HepG2 (cell line): ENCODE measurements at regions not wholly inside any gene's neighbourhood (a gene's known extent, or its start where the extent isn't known, plus 50 kb on each side); places are given as distances from the start of the nearest gene placed in this dataset.

Experiments
- AGO2 ChIP-seq: fragments of 200-400 bp; formaldehyde crosslinking; optimal IDR thresholded peaks from 2 replicates; pipeline ENCODE3; 2017; ENCODE audit warnings: mild to moderate bottlenecking, low read depth, low read length, moderate library complexity
- BCL3 ChIP-seq: sonication (generic); formaldehyde crosslinking; IDR thresholded peaks from 2 replicates; pipeline ENCODE4 v1.5.1; 2020; ENCODE audit warnings: mild to moderate bottlenecking, missing genetic modification reagents, moderate library complexity
- CEBPG ChIP-seq: IDR thresholded peaks from 2 replicates; pipeline ENCODE4 v1.6.1; 2016
- CENPT ChIP-seq: sonication (generic); formaldehyde crosslinking; IDR thresholded peaks from 2 replicates; pipeline ENCODE4 v1.8.0; 2022; ENCODE audit warnings: low read depth, mild to moderate bottlenecking, moderate library complexity, missing genetic modification reagents
- ELF1 ChIP-seq: sonication (generic); formaldehyde crosslinking; IDR thresholded peaks from 2 replicates; pipeline ENCODE4 v1.4.0; 2020; ENCODE audit warnings: missing genetic modification reagents
- ERF ChIP-seq: IDR thresholded peaks from 2 replicates; pipeline ENCODE4 v1.6.1; 2018; ENCODE audit warnings: missing biosample characterization, missing genetic modification reagents
- ETV5 ChIP-seq: IDR thresholded peaks from 2 replicates; pipeline ENCODE4 v1.6.1; 2018; ENCODE audit warnings: missing biosample characterization, missing genetic modification reagents, inconsistent platforms, borderline replicate concordance
- HNRNPK ChIP-seq: fragments of 200-400 bp; formaldehyde crosslinking; IDR thresholded peaks from 2 replicates; pipeline ENCODE4 v1.6.1; 2018; ENCODE audit warnings: low read length, low read depth, moderate library complexity, mild to moderate bottlenecking; ENCODE audit not compliant: poor library complexity, severe bottlenecking
- MAZ ChIP-seq, 2 experiments: sonication (generic) in 1 of 2; formaldehyde crosslinking in 1 of 2; IDR thresholded peaks; 2 replicates each; pipeline versions ENCODE4 v1.5.0 to v1.6.1; 2012 to 2020; ENCODE audit warnings: low read depth in 2 of 2, mild to moderate bottlenecking in 2 of 2, borderline replicate concordance in 1 of 2, improper control_type of control experiment in 1 of 2, low read length in 1 of 2, missing genetic modification reagents in 1 of 2, moderate library complexity in 1 of 2
- NCOA5 ChIP-seq: sonication (generic); formaldehyde crosslinking; IDR thresholded peaks from 2 replicates; pipeline ENCODE4 v1.4.0; 2020; ENCODE audit warnings: missing genetic modification reagents
- RARA ChIP-seq: IDR thresholded peaks from 2 replicates; pipeline ENCODE4 v1.6.1; 2016; ENCODE audit warnings: missing genetic modification reagents, missing compliant biosample characterization
- RXRB ChIP-seq: IDR thresholded peaks from 2 replicates; pipeline ENCODE4 v1.6.1; 2016; ENCODE audit warnings: borderline replicate concordance, missing genetic modification reagents, missing compliant biosample characterization
- SIX1 ChIP-seq: sonication (generic); formaldehyde crosslinking; IDR thresholded peaks from 2 replicates; pipeline ENCODE4 v1.4.0; 2020; ENCODE audit warnings: missing genetic modification reagents, borderline replicate concordance
- SRY ChIP-seq: sonication (generic); formaldehyde crosslinking; IDR thresholded peaks from 2 replicates; pipeline ENCODE4 v1.8.0; 2022; ENCODE audit warnings: mild to moderate bottlenecking, missing genetic modification reagents
- ZNF136 ChIP-seq: sonication (generic); formaldehyde crosslinking; IDR thresholded peaks from 2 replicates; pipeline ENCODE4 v1.8.1; 2022; ENCODE audit warnings: low read depth, mild to moderate bottlenecking, moderate library complexity, missing genetic modification reagents
- ZNF205 ChIP-seq: IDR thresholded peaks from 2 replicates; pipeline ENCODE4 v1.6.1; 2018; ENCODE audit warnings: missing biosample characterization, missing genetic modification reagents
- ZNF589 ChIP-seq: sonication (generic); formaldehyde crosslinking; conservative IDR thresholded peaks from 2 replicates; pipeline ENCODE4 v1.8.0; 2022; ENCODE audit warnings: mild to moderate bottlenecking, moderate library complexity, missing genetic modification reagents
- ZNF776 ChIP-seq: sonication (generic); formaldehyde crosslinking; IDR thresholded peaks from 2 replicates; pipeline ENCODE4 v1.4.0; 2020; ENCODE audit warnings: mild to moderate bottlenecking, missing genetic modification reagents
- TF ChIP-seq, protein P1 (sequence below): sonication (generic); formaldehyde crosslinking; IDR thresholded peaks from 2 replicates; pipeline ENCODE4 v1.4.0; 2020; ENCODE audit warnings: missing genetic modification reagents
- TF ChIP-seq, protein P2 (sequence below): sonication (generic); formaldehyde crosslinking; IDR thresholded peaks from 2 replicates; pipeline ENCODE4 v1.5.0; 2020; ENCODE audit warnings: mild to moderate bottlenecking, missing genetic modification reagents, borderline replicate concordance

DNA sequence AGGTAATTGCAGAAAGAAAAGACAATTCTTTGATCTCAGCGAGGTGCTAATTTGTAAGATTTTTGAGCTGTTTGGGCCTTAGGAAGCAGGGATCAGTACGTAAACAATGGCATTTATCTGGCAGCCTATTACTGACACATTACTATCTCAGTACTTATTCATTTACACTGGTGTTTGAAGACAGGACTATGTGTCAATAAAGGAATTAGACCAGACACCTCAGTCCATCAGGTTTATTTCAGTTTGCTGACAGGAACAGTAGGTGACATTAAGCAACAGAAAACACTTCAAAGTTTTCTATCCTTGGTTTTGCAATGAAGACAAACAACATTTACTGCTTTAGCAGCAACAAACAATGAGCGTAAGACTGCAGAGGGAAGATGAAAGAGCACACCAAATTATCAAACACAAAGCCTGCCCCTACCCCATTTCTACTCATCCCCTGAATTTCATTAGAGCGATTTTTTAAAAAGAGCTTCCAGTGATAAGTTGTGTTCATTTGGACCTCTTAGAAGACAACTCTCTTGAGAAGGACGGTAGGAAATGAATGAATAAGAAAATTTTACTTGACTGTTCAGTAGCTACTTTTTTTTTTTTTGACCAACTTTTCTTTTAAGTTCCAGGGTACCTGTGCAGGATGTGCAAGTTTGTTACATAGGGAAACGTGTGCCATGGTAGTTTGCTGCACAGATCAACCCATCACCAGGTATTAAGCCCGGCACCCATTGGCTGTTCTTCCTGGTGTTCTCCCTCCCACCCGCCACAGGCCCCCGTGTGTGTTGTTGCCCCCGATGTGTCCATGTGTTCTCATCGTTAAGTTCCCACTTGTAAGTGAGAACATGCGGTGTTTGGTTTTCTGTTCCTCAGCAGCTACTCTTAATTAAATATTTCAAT is 138.8 kb downstream of the DKK1 start (continued):
- TF ChIP-seq AGO2 (no peak), HNRNPK (no peak), CENPT (no peak), CEBPG (CRISPR knock-in tag) (peak; percentile 87), RXRB (CRISPR knock-in tag) (peak; percentile 35; the same call in 1 of the 2 replicates), BCL3 (CRISPR knock-in tag) (no peak), NCOA5 (CRISPR knock-in tag) (no peak), SIX1 (CRISPR knock-in tag) (peak; percentile 79), ERF (CRISPR knock-in tag) (no peak), RARA (peak; percentile 63; the same call in 1 of the 2 replicates), ZNF589 (CRISPR knock-in tag) (no peak; the same call in 1 of the 2 replicates), SRY (CRISPR knock-in tag) (no peak), ELF1 (CRISPR knock-in tag) (no peak), ZNF205 (CRISPR knock-in tag) (0 out of 2 replicates have a peak, but pooled peaks have one; percentile 17), ZNF776 (no peak), MAZ (IDR thresholded peaks at IDR 0.05; ENCODE audit: borderline replicate concordance, low read depth, low read length) (no peak), MAZ (CRISPR knock-in tag; IDR thresholded peaks at IDR 0.05; ENCODE audit: low read depth) (no peak), ZNF136 (CRISPR knock-in tag) (no peak), ETV5 (CRISPR knock-in tag) (peak; percentile 64; the same call in 1 of the 2 replicates)
- TF ChIP-seq, protein P1, sequence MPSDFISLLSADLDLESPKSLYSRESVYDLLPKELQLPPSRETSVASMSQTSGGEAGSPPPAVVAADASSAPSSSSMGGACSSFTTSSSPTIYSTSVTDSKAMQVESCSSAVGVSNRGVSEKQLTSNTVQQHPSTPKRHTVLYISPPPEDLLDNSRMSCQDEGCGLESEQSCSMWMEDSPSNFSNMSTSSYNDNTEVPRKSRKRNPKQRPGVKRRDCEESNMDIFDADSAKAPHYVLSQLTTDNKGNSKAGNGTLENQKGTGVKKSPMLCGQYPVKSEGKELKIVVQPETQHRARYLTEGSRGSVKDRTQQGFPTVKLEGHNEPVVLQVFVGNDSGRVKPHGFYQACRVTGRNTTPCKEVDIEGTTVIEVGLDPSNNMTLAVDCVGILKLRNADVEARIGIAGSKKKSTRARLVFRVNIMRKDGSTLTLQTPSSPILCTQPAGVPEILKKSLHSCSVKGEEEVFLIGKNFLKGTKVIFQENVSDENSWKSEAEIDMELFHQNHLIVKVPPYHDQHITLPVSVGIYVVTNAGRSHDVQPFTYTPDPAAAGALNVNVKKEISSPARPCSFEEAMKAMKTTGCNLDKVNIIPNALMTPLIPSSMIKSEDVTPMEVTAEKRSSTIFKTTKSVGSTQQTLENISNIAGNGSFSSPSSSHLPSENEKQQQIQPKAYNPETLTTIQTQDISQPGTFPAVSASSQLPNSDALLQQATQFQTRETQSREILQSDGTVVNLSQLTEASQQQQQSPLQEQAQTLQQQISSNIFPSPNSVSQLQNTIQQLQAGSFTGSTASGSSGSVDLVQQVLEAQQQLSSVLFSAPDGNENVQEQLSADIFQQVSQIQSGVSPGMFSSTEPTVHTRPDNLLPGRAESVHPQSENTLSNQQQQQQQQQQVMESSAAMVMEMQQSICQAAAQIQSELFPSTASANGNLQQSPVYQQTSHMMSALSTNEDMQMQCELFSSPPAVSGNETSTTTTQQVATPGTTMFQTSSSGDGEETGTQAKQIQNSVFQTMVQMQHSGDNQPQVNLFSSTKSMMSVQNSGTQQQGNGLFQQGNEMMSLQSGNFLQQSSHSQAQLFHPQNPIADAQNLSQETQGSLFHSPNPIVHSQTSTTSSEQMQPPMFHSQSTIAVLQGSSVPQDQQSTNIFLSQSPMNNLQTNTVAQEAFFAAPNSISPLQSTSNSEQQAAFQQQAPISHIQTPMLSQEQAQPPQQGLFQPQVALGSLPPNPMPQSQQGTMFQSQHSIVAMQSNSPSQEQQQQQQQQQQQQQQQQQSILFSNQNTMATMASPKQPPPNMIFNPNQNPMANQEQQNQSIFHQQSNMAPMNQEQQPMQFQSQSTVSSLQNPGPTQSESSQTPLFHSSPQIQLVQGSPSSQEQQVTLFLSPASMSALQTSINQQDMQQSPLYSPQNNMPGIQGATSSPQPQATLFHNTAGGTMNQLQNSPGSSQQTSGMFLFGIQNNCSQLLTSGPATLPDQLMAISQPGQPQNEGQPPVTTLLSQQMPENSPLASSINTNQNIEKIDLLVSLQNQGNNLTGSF: no peak
- TF ChIP-seq, protein P2, sequence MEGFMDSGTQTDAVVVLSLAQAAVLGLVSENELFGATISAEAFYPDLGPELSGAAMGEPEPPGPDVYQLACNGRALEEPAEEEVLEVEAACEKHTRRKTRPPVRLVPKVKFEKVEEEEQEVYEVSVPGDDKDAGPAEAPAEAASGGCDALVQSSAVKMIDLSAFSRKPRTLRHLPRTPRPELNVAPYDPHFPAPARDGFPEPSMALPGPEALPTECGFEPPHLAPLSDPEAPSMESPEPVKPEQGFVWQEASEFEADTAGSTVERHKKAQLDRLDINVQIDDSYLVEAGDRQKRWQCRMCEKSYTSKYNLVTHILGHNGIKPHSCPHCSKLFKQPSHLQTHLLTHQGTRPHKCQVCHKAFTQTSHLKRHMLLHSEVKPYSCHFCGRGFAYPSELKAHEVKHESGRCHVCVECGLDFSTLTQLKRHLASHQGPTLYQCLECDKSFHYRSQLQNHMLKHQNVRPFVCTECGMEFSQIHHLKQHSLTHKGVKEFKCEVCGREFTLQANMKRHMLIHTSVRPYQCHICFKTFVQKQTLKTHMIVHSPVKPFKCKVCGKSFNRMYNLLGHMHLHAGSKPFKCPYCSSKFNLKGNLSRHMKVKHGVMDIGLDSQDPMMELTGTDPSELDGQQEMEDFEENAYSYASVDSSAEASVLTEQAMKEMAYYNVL (CRISPR knock-in tag): peak; percentile 89
